HCT116 (cell line): ENCODE measurements at regions not wholly inside any gene's neighbourhood (a gene's known extent, or its start where the extent isn't known, plus 50 kb on each side); places are given as distances from the start of the nearest gene placed in this dataset.

Source experiments
- CEBPB ChIP-seq: IDR thresholded peaks from 2 replicates; pipeline ENCODE4 v1.6.1; 2012; ENCODE audit warnings: low read depth
- EZH2 ChIP-seq: fragments of 200-600 bp; sonication (generic); IDR thresholded peaks from 2 replicates; pipeline ENCODE4 v1.6.1; 2017; ENCODE audit warnings: antibody characterized with exemption, mixed run types
- JUND ChIP-seq: IDR thresholded peaks from 2 replicates; pipeline ENCODE4 v1.6.1; 2012
- POLR2A ChIP-seq: IDR thresholded peaks from 2 replicates; pipeline ENCODE4 v1.7.0; 2011; ENCODE audit warnings: borderline replicate concordance; ENCODE audit not compliant: insufficient read depth, insufficient read length; ENCODE audit errors: extremely low read depth
- TCF7L2 ChIP-seq: IDR thresholded peaks from 2 replicates; pipeline ENCODE4 v1.7.0; 2011; ENCODE audit warnings: borderline replicate concordance, inconsistent platforms; ENCODE audit not compliant: insufficient read depth, insufficient read length; ENCODE audit errors: extremely low read depth
- TF ChIP-seq, protein P1 (sequence below), 3 experiments: fragments of 200-600 bp in 1 of 3; sonication (generic) in 1 of 3; IDR thresholded peaks in 2 of 3; conservative IDR thresholded peaks in 1 of 3; 2 replicates each; pipeline ENCODE4 v1.5.1; 2012 to 2017; ENCODE audit warnings: low read depth in 2 of 3, low read length in 2 of 3, antibody characterized with exemption in 1 of 3, borderline replicate concordance in 1 of 3, control low read depth in 1 of 3, mild to moderate bottlenecking in 1 of 3, mixed read lengths in 1 of 3, mixed run types in 1 of 3, moderate library complexity in 1 of 3; ENCODE audit not compliant: insufficient read depth in 1 of 3
- TF ChIP-seq, protein P2 (sequence below): IDR thresholded peaks from 2 replicates; pipeline ENCODE4 v1.6.1; 2012
- TF ChIP-seq, protein P3 (sequence below): IDR thresholded peaks from 2 replicates; pipeline ENCODE4 v1.6.1; 2012; ENCODE audit warnings: low read depth

DNA sequence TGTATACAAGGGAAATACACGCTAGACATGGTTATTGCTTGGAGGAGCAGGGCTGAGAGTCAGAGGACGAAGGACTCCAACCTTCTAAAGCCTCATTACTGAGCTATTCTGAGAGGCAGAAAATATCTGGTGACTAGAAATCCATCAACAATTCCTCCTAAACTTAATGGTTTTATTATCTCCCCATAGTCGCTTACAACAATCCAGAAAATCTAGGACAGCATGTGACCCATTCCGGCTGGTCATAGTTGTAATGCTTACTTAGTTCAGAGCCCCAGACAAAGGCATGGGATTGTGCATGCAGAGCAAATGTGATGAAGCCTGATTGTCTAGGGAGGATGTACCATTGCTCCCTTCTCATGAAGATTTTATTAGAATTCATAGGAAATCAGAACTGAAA, 114.5 kb upstream of the PLXNA2 start:
- no peak for TF ChIP-seq CEBPB
- TF ChIP-seq, protein P1, sequence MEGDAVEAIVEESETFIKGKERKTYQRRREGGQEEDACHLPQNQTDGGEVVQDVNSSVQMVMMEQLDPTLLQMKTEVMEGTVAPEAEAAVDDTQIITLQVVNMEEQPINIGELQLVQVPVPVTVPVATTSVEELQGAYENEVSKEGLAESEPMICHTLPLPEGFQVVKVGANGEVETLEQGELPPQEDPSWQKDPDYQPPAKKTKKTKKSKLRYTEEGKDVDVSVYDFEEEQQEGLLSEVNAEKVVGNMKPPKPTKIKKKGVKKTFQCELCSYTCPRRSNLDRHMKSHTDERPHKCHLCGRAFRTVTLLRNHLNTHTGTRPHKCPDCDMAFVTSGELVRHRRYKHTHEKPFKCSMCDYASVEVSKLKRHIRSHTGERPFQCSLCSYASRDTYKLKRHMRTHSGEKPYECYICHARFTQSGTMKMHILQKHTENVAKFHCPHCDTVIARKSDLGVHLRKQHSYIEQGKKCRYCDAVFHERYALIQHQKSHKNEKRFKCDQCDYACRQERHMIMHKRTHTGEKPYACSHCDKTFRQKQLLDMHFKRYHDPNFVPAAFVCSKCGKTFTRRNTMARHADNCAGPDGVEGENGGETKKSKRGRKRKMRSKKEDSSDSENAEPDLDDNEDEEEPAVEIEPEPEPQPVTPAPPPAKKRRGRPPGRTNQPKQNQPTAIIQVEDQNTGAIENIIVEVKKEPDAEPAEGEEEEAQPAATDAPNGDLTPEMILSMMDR (IDR thresholded peaks at IDR 0.05 in 2 of 3, conservative IDR thresholded peaks at IDR 0.05 in 1 of 3; ENCODE audit: borderline replicate concordance in 1 of 3, insufficient read depth in 1 of 3, low read depth in 2 of 3, low read length in 2 of 3), result no peak
- no peak for TF ChIP-seq POLR2A
- TF ChIP-seq EZH2, result no peak
- TF ChIP-seq, protein P2, sequence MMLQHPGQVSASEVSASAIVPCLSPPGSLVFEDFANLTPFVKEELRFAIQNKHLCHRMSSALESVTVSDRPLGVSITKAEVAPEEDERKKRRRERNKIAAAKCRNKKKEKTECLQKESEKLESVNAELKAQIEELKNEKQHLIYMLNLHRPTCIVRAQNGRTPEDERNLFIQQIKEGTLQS, result no peak
- no peak for TF ChIP-seq TCF7L2
- TF ChIP-seq JUND, result no peak
- TF ChIP-seq, protein P3, sequence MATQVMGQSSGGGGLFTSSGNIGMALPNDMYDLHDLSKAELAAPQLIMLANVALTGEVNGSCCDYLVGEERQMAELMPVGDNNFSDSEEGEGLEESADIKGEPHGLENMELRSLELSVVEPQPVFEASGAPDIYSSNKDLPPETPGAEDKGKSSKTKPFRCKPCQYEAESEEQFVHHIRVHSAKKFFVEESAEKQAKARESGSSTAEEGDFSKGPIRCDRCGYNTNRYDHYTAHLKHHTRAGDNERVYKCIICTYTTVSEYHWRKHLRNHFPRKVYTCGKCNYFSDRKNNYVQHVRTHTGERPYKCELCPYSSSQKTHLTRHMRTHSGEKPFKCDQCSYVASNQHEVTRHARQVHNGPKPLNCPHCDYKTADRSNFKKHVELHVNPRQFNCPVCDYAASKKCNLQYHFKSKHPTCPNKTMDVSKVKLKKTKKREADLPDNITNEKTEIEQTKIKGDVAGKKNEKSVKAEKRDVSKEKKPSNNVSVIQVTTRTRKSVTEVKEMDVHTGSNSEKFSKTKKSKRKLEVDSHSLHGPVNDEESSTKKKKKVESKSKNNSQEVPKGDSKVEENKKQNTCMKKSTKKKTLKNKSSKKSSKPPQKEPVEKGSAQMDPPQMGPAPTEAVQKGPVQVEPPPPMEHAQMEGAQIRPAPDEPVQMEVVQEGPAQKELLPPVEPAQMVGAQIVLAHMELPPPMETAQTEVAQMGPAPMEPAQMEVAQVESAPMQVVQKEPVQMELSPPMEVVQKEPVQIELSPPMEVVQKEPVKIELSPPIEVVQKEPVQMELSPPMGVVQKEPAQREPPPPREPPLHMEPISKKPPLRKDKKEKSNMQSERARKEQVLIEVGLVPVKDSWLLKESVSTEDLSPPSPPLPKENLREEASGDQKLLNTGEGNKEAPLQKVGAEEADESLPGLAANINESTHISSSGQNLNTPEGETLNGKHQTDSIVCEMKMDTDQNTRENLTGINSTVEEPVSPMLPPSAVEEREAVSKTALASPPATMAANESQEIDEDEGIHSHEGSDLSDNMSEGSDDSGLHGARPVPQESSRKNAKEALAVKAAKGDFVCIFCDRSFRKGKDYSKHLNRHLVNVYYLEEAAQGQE, result no peak
